Naive thymus-derived CD4-positive, alpha-beta T cell (primary cell): ENCODE measurements at regions not wholly inside any gene's neighbourhood (a gene's known extent, or its start where the extent isn't known, plus 50 kb on each side); places are given as distances from the start of the nearest gene placed in this dataset.

Experiments
- ATAC-seq: fragments of 150-1000 bp; cut with Tn5 transposase; 2 replicates; pipeline ENCODE4 v1.10.0; 2021; ENCODE audit warnings: mild to moderate bottlenecking, moderate library complexity
- CTCF ChIA-PET: fragments of 350-600 bp; sonication (Branson Sonifier 250); formaldehyde crosslinking; loops from one replicate; lab custom pipeline; 2021; ENCODE audit warnings: antibody characterized with exemption; lab: Charles Lee
- POLR2A ChIA-PET: fragments of 350-600 bp; sonication (Branson Sonifier 250); formaldehyde crosslinking; loops from one replicate; lab custom pipeline; 2021; ENCODE audit warnings: antibody characterized with exemption, inconsistent platforms; lab: Charles Lee
- DNase-seq, 9 donors: peaks; one replicate each; pipeline versions ENCODE4 v3.0.0 to v3.0.0-alpha.2; 2020 to 2022; ENCODE audit warnings: mixed read lengths in 1 of 9
- H3K27ac ChIP-seq: one replicate; pipeline ENCODE4 v1.7.0; 2013; ENCODE audit warnings: mild to moderate bottlenecking, low read depth, low read length, moderate library complexity
- H3K27me3 ChIP-seq, 2 donors: one replicate each; pipeline ENCODE4 v1.7.0; 2013; ENCODE audit warnings: low read length in 2 of 2, mild to moderate bottlenecking in 2 of 2, moderate library complexity in 2 of 2; ENCODE audit not compliant: control insufficient read depth in 2 of 2, insufficient read depth in 2 of 2
- H3K36me3 ChIP-seq, 3 experiments: 1 replicate in 2 of 3; 2 replicates in 1 of 3; pipeline ENCODE4 v1.7.0; 2013; ENCODE audit warnings: low read length in 3 of 3, mild to moderate bottlenecking in 3 of 3, moderate library complexity in 1 of 3; ENCODE audit not compliant: insufficient read depth in 3 of 3, control insufficient read depth in 2 of 3
- H3K4me1 ChIP-seq, 2 donors: one replicate each; pipeline ENCODE4 v1.7.0; 2013; ENCODE audit warnings: low read length in 2 of 2, mild to moderate bottlenecking in 2 of 2, moderate library complexity in 1 of 2; ENCODE audit not compliant: control insufficient read depth in 2 of 2, insufficient read depth in 2 of 2
- H3K4me3 ChIP-seq: 2 replicates; pipeline ENCODE4 v1.7.0; 2013; ENCODE audit warnings: mild to moderate bottlenecking, low read length
- H3K9me3 ChIP-seq, 3 experiments: 1 replicate in 2 of 3; 2 replicates in 1 of 3; pipeline ENCODE4 v1.7.0; 2013; ENCODE audit warnings: low read length in 3 of 3; ENCODE audit not compliant: control insufficient read depth in 2 of 3
- H3K27ac Mint-ChIP-seq, 9 donors: one replicate each; pipeline ENCODE4 v1.8.0; 2020 to 2022; ENCODE audit warnings: mixed read lengths in 9 of 9, mild to moderate bottlenecking in 8 of 9, moderate library complexity in 5 of 9, inconsistent platforms in 2 of 9
- H3K27me3 Mint-ChIP-seq, 5 donors: one replicate each; pipeline ENCODE4 v1.8.0; 2021 to 2022; ENCODE audit warnings: mixed read lengths in 5 of 5, mild to moderate bottlenecking in 1 of 5
- H3K36me3 Mint-ChIP-seq, 5 donors: one replicate each; pipeline ENCODE4 v1.8.0; 2020 to 2022; ENCODE audit warnings: mixed read lengths in 5 of 5, mild to moderate bottlenecking in 3 of 5, inconsistent platforms in 1 of 5
- H3K4me1 Mint-ChIP-seq, 7 donors: one replicate each; pipeline ENCODE4 v1.8.0; 2020 to 2022; ENCODE audit warnings: mixed read lengths in 7 of 7, mild to moderate bottlenecking in 3 of 7, inconsistent platforms in 1 of 7
- H3K4me3 Mint-ChIP-seq, 10 donors: one replicate each; pipeline ENCODE4 v1.8.0; 2020 to 2022; ENCODE audit warnings: mild to moderate bottlenecking in 10 of 10, mixed read lengths in 10 of 10, moderate library complexity in 6 of 10, inconsistent platforms in 2 of 10
- H3K9me3 Mint-ChIP-seq, 11 donors: one replicate each; pipeline ENCODE4 v1.8.0; 2020 to 2022; ENCODE audit warnings: mixed read lengths in 11 of 11, mild to moderate bottlenecking in 4 of 11, inconsistent platforms in 1 of 11, moderate library complexity in 1 of 11
- intact Hi-C, 2 donors: fragments of 100-400 bp; cut with micrococcal nuclease; formaldehyde crosslinking; loops; one replicate each; pipeline ENCODE4 v1.15.1; 2023

- Histone ChIP-seq H3K27ac (no peak overlapping the region), H3K4me1 (peaks cover 9% of the 10 kb centered on the region in 2 donors), H3K36me3 (no peaks in the 10 kb centered on the region), H3K9me3 (no peaks in the 10 kb centered on the region), H3K4me3 (no peak overlapping the region), H3K27me3 (no peaks in the 10 kb centered on the region)
- no peak for ATAC-seq
- no peak for DNase-seq
- intact Hi-C loops = no loop called here
- ChIA-PET CTCF (interaction anchor here (0.8 kb wide), 1 partner anchor 198 kb away, joined by 3 read pairs; no protein-coding TSS in a partner anchor), POLR2A (no interaction called here)
- H3K4me1 Mint-ChIP-seq = peaks cover 7 to 29% (median 17%) of the 10 kb centered on the region in 7 donors
- H3K4me3 Mint-ChIP-seq = no peak overlapping the region
- peaks cover 0 to 6% (median 0%) of the 10 kb centered on the region in 5 donors for H3K36me3 Mint-ChIP-seq
- H3K9me3 Mint-ChIP-seq = peaks cover 0 to 4% (median 0%) of the 10 kb centered on the region in 11 donors
- H3K27me3 Mint-ChIP-seq = no peaks in the 10 kb centered on the region
- H3K27ac Mint-ChIP-seq = peak overlapping the region in 1 of 9 donors; percentile 20
Observed at GRCh38 chr20:60064554-60065196, 106.5 kb downstream of the CDH26 start.

DNA sequence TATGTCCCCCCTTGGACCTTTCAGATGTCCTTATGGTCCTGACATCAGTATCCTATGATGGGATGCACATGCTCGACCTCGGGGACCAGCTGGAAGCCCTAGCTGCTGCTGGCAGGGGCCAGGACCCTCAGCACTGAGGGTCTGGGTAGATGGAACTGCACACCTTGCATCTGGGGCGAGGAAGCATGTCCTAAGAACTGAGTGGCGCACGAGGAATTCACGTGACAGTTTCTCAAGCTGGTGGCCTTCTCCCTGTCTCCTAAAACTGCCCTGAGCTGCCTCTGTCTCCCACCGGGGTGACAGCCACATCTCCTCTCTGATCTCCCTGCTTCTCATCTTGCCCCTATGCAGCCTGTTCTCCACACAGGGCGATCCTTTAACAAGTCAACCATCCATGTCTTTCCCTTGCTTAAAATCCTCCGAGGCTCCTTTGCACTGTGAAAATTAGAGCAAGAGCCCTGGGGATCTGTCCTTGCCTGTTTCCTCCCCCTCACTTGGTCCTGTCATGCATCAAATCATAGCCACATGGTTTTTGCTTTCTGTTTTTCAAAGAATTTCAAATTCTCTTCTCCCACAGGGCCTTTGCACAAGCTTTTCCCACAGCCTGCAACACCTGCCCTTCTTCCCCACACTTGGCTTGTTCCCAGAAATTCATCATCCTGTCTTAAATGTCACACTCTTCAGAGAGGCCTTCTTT, 107.7 kb downstream of the CDH26 start:
- POLR2A ChIA-PET = no interaction called here
- Histone ChIP-seq H3K27me3 (no peaks in the 10 kb centered on the region), H3K4me1 (peaks cover 9% of the 10 kb centered on the region in 2 donors), H3K4me3 (no peak overlapping the region), H3K27ac (no peak overlapping the region), H3K9me3 (no peaks in the 10 kb centered on the region), H3K36me3 (no peaks in the 10 kb centered on the region)
- H3K9me3 Mint-ChIP-seq = peaks cover 0 to 4% (median 0%) of the 10 kb centered on the region in 11 donors
- peaks cover 7 to 29% (median 17%) of the 10 kb centered on the region in 7 donors for H3K4me1 Mint-ChIP-seq
- CTCF ChIA-PET = no interaction called here
- ATAC-seq (no peak), DNase-seq (no peak)
- H3K4me3 Mint-ChIP-seq = no peak overlapping the region
- H3K27me3 Mint-ChIP-seq = no peaks in the 10 kb centered on the region
- no peak overlapping the region for H3K27ac Mint-ChIP-seq
- intact Hi-C loops = no loop called here
- H3K36me3 Mint-ChIP-seq = peaks cover 0 to 6% (median 0%) of the 10 kb centered on the region in 5 donors

GRCh38 chr20:60066438-60066823, 108.2 kb downstream of the CDH26 start:
- Histone ChIP-seq H3K9me3 (no peaks in the 10 kb centered on the region), H3K36me3 (no peaks in the 10 kb centered on the region), H3K4me1 (peaks cover 9% of the 10 kb centered on the region in 2 donors), H3K4me3 (no peak overlapping the region), H3K27me3 (no peaks in the 10 kb centered on the region), H3K27ac (no peak overlapping the region)
- no peak for ATAC-seq
- POLR2A ChIA-PET = no interaction called here
- Mint-ChIP-seq H3K4me3 (no peak overlapping the region), H3K4me1 (peaks cover 7 to 29% (median 17%) of the 10 kb centered on the region in 7 donors), H3K27me3 (peaks cover 0 to 1% (median 0%) of the 10 kb centered on the region in 5 donors), H3K36me3 (peaks cover 0 to 6% (median 0%) of the 10 kb centered on the region in 5 donors), H3K27ac (no peak overlapping the region), H3K9me3 (peaks cover 0 to 4% (median 0%) of the 10 kb centered on the region in 11 donors)
- intact Hi-C loops = no loop called here
- CTCF ChIA-PET = no interaction called here
- DNase-seq = no peak

DNA sequence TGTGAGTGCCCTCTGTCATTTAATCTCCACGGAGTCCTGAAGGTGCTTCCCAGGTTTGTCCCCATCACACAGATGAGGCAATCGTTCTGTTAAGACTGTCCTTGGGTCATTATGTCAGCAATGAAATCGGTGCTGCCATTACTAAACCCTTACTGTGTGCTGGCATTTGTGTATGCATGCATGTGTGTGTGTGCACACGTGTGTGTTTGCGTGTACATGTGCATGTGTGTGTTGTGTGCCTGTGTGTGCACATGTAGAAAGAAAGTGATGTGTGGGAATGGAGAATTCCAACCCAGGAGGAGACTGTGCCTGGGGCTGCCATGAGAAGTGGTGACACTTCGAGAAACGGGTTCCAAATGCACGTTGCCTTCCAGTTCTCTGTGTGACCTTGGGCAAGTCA, 110.3 kb downstream of the CDH26 start:
- no peak for ATAC-seq
- H3K4me3 ChIP-seq = no peak overlapping the region
- peaks cover 6 to 8% of the 10 kb centered on the region in 2 donors for H3K4me1 ChIP-seq
- peaks cover 6 to 15% (median 9%) of the 10 kb centered on the region in 7 donors for H3K4me1 Mint-ChIP-seq
- peaks cover 0 to 4% (median 0%) of the 10 kb centered on the region in 11 donors for H3K9me3 Mint-ChIP-seq
- no peak overlapping the region for H3K27ac ChIP-seq
- CTCF ChIA-PET = no interaction called here
- H3K36me3 Mint-ChIP-seq = peaks cover 0 to 6% (median 3%) of the 10 kb centered on the region in 5 donors
- DNase-seq = no peak
- POLR2A ChIA-PET = no interaction called here
- H3K4me3 Mint-ChIP-seq = no peak overlapping the region
- H3K27me3 Mint-ChIP-seq = peaks cover 0 to 7% (median 0%) of the 10 kb centered on the region in 5 donors
- intact Hi-C loops = no loop called here
- H3K27ac Mint-ChIP-seq = no peak overlapping the region
- H3K9me3 ChIP-seq = no peaks in the 10 kb centered on the region
- no peaks in the 10 kb centered on the region for H3K27me3 ChIP-seq
- no peaks in the 10 kb centered on the region for H3K36me3 ChIP-seq

DNA sequence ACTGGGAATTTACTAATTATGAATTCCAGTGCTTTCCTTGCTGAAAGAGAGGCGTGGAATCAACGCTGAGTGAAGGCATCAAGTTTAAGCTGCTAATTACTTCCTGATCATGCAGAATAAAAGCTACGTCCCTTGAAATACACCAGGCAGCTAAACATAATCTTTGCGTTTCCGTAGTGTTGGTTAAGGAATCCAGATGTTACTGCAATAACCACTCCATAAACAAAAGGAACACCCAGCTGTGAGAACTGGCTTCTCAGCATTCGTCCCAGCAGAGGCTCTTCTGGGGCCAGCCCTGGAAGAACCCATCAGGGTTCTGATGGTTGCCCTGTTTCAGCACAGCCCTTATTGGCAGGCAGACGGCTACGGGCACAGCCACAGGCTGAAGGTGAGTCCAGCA, 111.4 kb downstream of the CDH26 start:
- peaks cover 0 to 6% (median 3%) of the 10 kb centered on the region in 5 donors for H3K36me3 Mint-ChIP-seq
- DNase-seq = no peak
- peaks cover 0 to 7% (median 0%) of the 10 kb centered on the region in 5 donors for H3K27me3 Mint-ChIP-seq
- H3K36me3 ChIP-seq = no peaks in the 10 kb centered on the region
- no peak overlapping the region for H3K27ac ChIP-seq
- H3K27ac Mint-ChIP-seq = no peak overlapping the region
- ATAC-seq = no peak
- no peak overlapping the region for H3K4me3 ChIP-seq
- H3K4me3 Mint-ChIP-seq = no peak overlapping the region
- ChIA-PET POLR2A (no interaction called here), CTCF (interaction anchor here (0.6 kb wide), 1 partner anchor 96 kb away, joined by 3 read pairs; no protein-coding TSS in a partner anchor)
- intact Hi-C loops = no loop called here
- H3K9me3 ChIP-seq = no peaks in the 10 kb centered on the region
- H3K27me3 ChIP-seq = no peaks in the 10 kb centered on the region
- H3K4me1 ChIP-seq = no peaks in the 10 kb centered on the region
- H3K9me3 Mint-ChIP-seq = peaks cover 0 to 4% (median 0%) of the 10 kb centered on the region in 11 donors
- H3K4me1 Mint-ChIP-seq = peaks cover 0 to 10% (median 4%) of the 10 kb centered on the region in 7 donors

DNA sequence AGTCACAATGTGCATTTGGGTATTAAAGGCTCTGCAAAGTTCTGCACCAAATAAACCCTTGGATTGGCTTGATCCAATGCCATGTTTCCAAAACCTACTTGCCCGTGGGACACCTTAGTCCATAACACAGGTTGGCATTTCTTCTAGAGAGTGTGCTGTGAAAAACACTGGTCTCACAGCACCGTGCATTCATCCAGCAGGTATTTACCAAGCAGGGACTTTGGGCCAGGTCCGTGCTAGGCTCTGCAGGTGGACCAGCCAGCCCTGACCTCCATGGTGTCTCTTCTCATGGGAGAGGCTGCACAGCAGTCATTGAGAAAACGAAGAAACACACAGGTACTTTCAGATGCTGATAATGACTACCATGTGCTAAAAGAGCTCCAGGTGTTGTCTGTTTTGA, 112.6 kb downstream of the CDH26 start:
- POLR2A ChIA-PET = no interaction called here
- H3K4me3 ChIP-seq = no peak overlapping the region
- intact Hi-C loops = no loop called here

More for the DNA sequence above, 112.6 kb downstream of the CDH26 start:
- no peaks in the 10 kb centered on the region for H3K9me3 ChIP-seq
- peaks cover 0 to 7% (median 0%) of the 10 kb centered on the region in 5 donors for H3K27me3 Mint-ChIP-seq
- H3K36me3 Mint-ChIP-seq = peaks cover 0 to 6% (median 3%) of the 10 kb centered on the region in 5 donors
- H3K27me3 ChIP-seq = no peaks in the 10 kb centered on the region
- H3K4me1 ChIP-seq = no peaks in the 10 kb centered on the region
- CTCF ChIA-PET = no interaction called here
- H3K4me1 Mint-ChIP-seq = peaks cover 0 to 10% (median 4%) of the 10 kb centered on the region in 7 donors
- H3K27ac ChIP-seq = no peak overlapping the region
- ATAC-seq = no peak
- H3K4me3 Mint-ChIP-seq = no peak overlapping the region
- no peak for DNase-seq
- H3K36me3 ChIP-seq = no peaks in the 10 kb centered on the region
- no peak overlapping the region for H3K27ac Mint-ChIP-seq
- peaks cover 0 to 4% (median 0%) of the 10 kb centered on the region in 11 donors for H3K9me3 Mint-ChIP-seq
